HEK293T (cell line): ENCODE measurements at regions not wholly inside any gene's neighbourhood (a gene's known extent, or its start where the extent isn't known, plus 50 kb on each side); places are given as distances from the start of the nearest gene placed in this dataset.

Experiments used
- BHLHE40 ChIP-seq: fragments of 450-650 bp; IDR thresholded peaks from 2 replicates; pipeline ENCODE4 v1.6.1; 2016; ENCODE audit warnings: mild to moderate bottlenecking, moderate library complexity, borderline replicate concordance
- CTBP1 ChIP-seq: fragments of 450-650 bp; IDR thresholded peaks from 2 replicates; pipeline ENCODE4 v1.6.1; 2016; ENCODE audit warnings: borderline replicate concordance
- ELF4 ChIP-seq: fragments of 450-650 bp; IDR thresholded peaks from 2 replicates; pipeline ENCODE4 v1.6.1; 2017; ENCODE audit warnings: antibody characterized with exemption
- FOXA1 ChIP-seq: fragments of 450-650 bp; IDR thresholded peaks from 2 replicates; pipeline ENCODE4 v1.6.1; 2016; ENCODE audit warnings: mild to moderate bottlenecking
- FOXK2 ChIP-seq: fragments of 450-650 bp; IDR thresholded peaks from 2 replicates; pipeline ENCODE4 v1.6.1; 2016; ENCODE audit warnings: mild to moderate bottlenecking
- FOXM1 ChIP-seq: fragments of 450-650 bp; IDR thresholded peaks from 2 replicates; pipeline ENCODE4 v1.6.1; 2017; ENCODE audit warnings: mild to moderate bottlenecking, borderline replicate concordance
- HDGF ChIP-seq: fragments of 450-650 bp; IDR thresholded peaks from 2 replicates; pipeline ENCODE4 v1.6.1; 2017; ENCODE audit warnings: antibody characterized with exemption, borderline replicate concordance
- L3MBTL2 ChIP-seq: fragments of 450-650 bp; conservative IDR thresholded peaks from 2 replicates; pipeline ENCODE4 v1.6.1; 2016; ENCODE audit warnings: mild to moderate bottlenecking
- SP1 ChIP-seq: fragments of 450-650 bp; IDR thresholded peaks from 2 replicates; pipeline ENCODE4 v1.6.1; 2017
- SUZ12 ChIP-seq: fragments of 450-650 bp; IDR thresholded peaks from 2 replicates; pipeline ENCODE4 v1.6.1; 2016; ENCODE audit warnings: mild to moderate bottlenecking

DNA sequence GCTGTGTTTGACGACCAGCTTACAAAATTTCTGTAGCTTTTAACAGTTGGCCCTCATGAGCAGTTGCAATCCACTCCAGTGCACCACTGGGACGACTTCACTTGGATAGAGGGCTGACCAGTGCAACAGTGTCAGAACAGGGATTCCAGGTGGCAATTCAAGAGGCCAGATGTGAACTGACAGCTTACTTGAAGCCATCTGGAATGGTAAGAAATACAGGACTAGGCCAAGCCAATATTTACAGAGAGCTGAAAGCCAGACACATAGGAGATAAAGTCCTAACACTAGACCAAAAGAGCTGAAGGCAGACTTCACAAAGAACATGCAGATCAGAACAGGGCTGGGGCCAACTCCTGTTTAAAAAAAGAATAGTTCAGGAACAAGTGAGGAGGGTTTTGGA is 93.5 kb upstream of the NFIA start:
- TF ChIP-seq FOXA1 (no peak), SP1 (no peak), FOXK2 (no peak), ELF4 (no peak), CTBP1 (no peak), BHLHE40 (no peak), SUZ12 (no peak), HDGF (no peak), L3MBTL2 (no peak), FOXM1 (no peak)
